GM19239 (cell line): ENCODE measurements at regions not wholly inside any gene's neighbourhood (a gene's known extent, or its start where the extent isn't known, plus 50 kb on each side); places are given as distances from the start of the nearest gene placed in this dataset.

ENCODE experiments used
- DNase-seq: peaks from one replicate; pipeline ENCODE4 v3.0.0; 2011; ENCODE audit warnings: low spot score; ENCODE audit not compliant: insufficient read length
- FAIRE-seq: peaks from 2 replicates; lab custom pipeline; 2011; peaks lifted over from hg19 to GRCh38; lab: Jason Lieb, UNC

DNA sequence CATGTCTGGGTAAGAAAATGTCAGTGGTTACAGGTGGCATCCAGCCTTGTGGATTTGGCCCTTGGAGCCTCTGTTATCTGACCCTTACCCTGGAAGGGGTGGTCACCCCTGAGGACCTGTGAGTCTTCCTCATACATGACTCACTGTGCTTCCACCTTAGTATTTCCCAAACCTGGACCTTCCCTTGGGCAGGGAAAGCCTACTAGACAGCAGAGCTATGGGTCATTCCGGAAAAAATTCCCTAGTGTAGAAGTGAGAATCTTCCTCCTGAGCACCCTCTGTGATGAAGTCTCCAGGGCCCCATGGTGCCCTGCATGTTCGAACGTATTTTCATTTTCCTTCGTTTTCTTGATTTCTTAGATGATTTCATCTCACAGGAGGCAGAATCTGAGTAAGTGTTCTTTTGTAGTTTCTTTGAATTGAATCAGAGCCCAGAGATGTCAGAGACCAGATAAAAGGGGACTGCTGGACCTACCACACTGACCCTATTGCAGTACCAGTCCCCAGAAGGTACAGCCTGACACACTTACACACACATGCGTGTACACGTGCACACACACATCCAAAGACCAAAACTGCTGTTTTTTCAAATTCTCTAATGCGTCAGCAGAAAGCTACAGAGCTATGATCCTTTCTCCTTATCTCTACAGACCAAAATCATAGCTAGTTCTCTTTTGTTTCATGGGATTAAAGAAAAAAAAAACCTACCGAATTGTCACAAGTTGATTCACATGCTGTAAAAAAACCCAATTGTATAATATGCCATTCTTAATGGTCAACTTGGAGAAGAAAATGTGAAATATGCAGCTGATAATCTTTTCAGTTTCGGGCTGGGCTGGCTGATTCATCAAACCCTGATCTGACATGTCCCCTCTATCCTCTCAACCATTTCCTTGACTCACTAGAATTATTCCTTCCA is 50.5 kb upstream of the ARHGEF3 start:
- FAIRE-seq (no peak), DNase-seq (no peak)
